OCI-LY1 (cell line): ENCODE measurements at regions not wholly inside any gene's neighbourhood (a gene's known extent, or its start where the extent isn't known, plus 50 kb on each side); places are given as distances from the start of the nearest gene placed in this dataset.

ENCODE experiments used
- CTCF ChIP-seq: fragments of 200-600 bp; sonication (generic), shearing (Covaris generic); IDR thresholded peaks from 2 replicates; pipeline ENCODE4 v1.5.1; 2017; ENCODE audit warnings: mild to moderate bottlenecking, antibody characterized with exemption, low read length, moderate library complexity, mixed read lengths
- EZH2 ChIP-seq: fragments of 200-600 bp; sonication (generic), shearing (Covaris generic); IDR thresholded peaks from 2 replicates; pipeline ENCODE4 v1.8.0; 2017; ENCODE audit warnings: borderline replicate concordance, mixed run types, mild to moderate bottlenecking, antibody characterized with exemption, low read length, moderate library complexity, mixed read lengths

- TF ChIP-seq CTCF (peak; percentile 20; the same call in 1 of the 2 replicates), EZH2 (no peak)
These were observed 177.9 kb upstream of the ZNF184 start for GRCh38 chr6:27650620-27651370.
